K562 (cell line): ENCODE measurements at regions not wholly inside any gene's neighbourhood (a gene's known extent, or its start where the extent isn't known, plus 50 kb on each side); places are given as distances from the start of the nearest gene placed in this dataset.

Experiments used
- CREB5 ChIP-seq: fragments of 250-450 bp; sonication (Bioruptor Pico); IDR thresholded peaks from 2 replicates; pipeline ENCODE4 v1.5.0; 2020; ENCODE audit warnings: mild to moderate bottlenecking
- EZH2 ChIP-seq: IDR thresholded peaks from 2 replicates; pipeline ENCODE4 v1.6.1; 2012; ENCODE audit warnings: low read depth, mild to moderate bottlenecking, inconsistent platforms, low read length, borderline replicate concordance
- FOXK1 ChIP-seq: sonication (generic); formaldehyde crosslinking; IDR thresholded peaks from 2 replicates; pipeline ENCODE4 v1.8.0; 2022; ENCODE audit warnings: missing genetic modification reagents, mild to moderate bottlenecking, borderline replicate concordance
- KAT2B ChIP-seq: IDR thresholded peaks from one replicate; pipeline ENCODE4 v1.6.1; 2012; ENCODE audit warnings: low read depth, mild to moderate bottlenecking, control low read depth, inconsistent platforms, low read length, moderate library complexity
- MAZ ChIP-seq, 2 experiments: fragments of 450-650 bp in 1 of 2; sonication (generic) in 1 of 2; formaldehyde crosslinking; IDR thresholded peaks in 1 of 2; conservative IDR thresholded peaks in 1 of 2; 2 replicates each; pipeline versions ENCODE4 v1.4.0 to v1.5.0; 2020; ENCODE audit warnings: mild to moderate bottlenecking in 1 of 2, missing genetic modification reagents in 1 of 2
- MYC ChIP-seq, 2 experiments: fragments of 250-450 bp in 1 of 2; sonication (Bioruptor Pico) in 1 of 2; IDR thresholded peaks; 2 replicates each; pipeline versions ENCODE4 v1.5.1 to v1.6.1; 2012 to 2021; ENCODE audit warnings: low read depth in 2 of 2, borderline replicate concordance in 1 of 2, improper control_type of control experiment in 1 of 2, low read length in 1 of 2, mild to moderate bottlenecking in 1 of 2, moderate library complexity in 1 of 2
- POLR2A ChIP-seq: fragments of 450-650 bp; conservative IDR thresholded peaks from 2 replicates; pipeline ENCODE4 v1.6.1; 2016
- UBTF ChIP-seq, 2 experiments: IDR thresholded peaks; 2 replicates each; pipeline ENCODE4 v1.6.1; 2012; ENCODE audit warnings: improper control_type of control experiment in 2 of 2, low read depth in 2 of 2, low read length in 2 of 2, borderline replicate concordance in 1 of 2
- ZNF644 ChIP-seq: fragments of 200-800 bp; sonication (Bioruptor generic); IDR thresholded peaks from 2 replicates; pipeline ENCODE4 v1.6.1; 2016; ENCODE audit warnings: low read depth, missing genetic modification characterization, missing compliant biosample characterization

- no peak for TF ChIP-seq POLR2A
- TF ChIP-seq ZNF644: no peak
- TF ChIP-seq CREB5 (CRISPR knock-in tag): no peak
- TF ChIP-seq MAZ (CRISPR knock-in tag; conservative IDR thresholded peaks at IDR 0.05 in 1 of 2, IDR thresholded peaks at IDR 0.05 in 1 of 2): no peak
- no peak for TF ChIP-seq EZH2
- no peak for TF ChIP-seq FOXK1 (CRISPR knock-in tag)
- TF ChIP-seq UBTF (IDR thresholded peaks at IDR 0.05; ENCODE audit: borderline replicate concordance in 1 of 2, low read depth in 2 of 2, low read length in 2 of 2): no peak
- TF ChIP-seq MYC (IDR thresholded peaks at IDR 0.05; ENCODE audit: low read depth, low read length): no peak
- TF ChIP-seq MYC (CRISPR knock-in tag; IDR thresholded peaks at IDR 0.05; ENCODE audit: borderline replicate concordance, low read depth): no peak
- TF ChIP-seq KAT2B: no peak
Observed at GRCh38 chr1:102550729-102551384, 554.1 kb upstream of the OLFM3 start.
